Embryonic facial prominence (tissue), 1 donor: ENCODE measurements at regions not wholly inside any gene's neighbourhood (a gene's known extent, or its start where the extent isn't known, plus 50 kb on each side); places are given as distances from the start of the nearest gene placed in this dataset.
"Not testable (repeated sequence)": the region's sequence is repeated elsewhere in the genome, so short reads cannot be mapped to it uniquely, and the experiment has no call there.

Source experiments
- DNase-seq: peaks from one replicate; pipeline ENCODE4 v3.0.0-alpha.2; 2016; ENCODE audit errors: extremely low spot score

- no peak for DNase-seq
Measured at GRCh38 chr12:59405992-59406391, 189.8 kb upstream of the SLC16A7 start.

- no peak for DNase-seq
Measured at GRCh38 chr12:59404109-59404650, 191.6 kb upstream of the SLC16A7 start.

DNA sequence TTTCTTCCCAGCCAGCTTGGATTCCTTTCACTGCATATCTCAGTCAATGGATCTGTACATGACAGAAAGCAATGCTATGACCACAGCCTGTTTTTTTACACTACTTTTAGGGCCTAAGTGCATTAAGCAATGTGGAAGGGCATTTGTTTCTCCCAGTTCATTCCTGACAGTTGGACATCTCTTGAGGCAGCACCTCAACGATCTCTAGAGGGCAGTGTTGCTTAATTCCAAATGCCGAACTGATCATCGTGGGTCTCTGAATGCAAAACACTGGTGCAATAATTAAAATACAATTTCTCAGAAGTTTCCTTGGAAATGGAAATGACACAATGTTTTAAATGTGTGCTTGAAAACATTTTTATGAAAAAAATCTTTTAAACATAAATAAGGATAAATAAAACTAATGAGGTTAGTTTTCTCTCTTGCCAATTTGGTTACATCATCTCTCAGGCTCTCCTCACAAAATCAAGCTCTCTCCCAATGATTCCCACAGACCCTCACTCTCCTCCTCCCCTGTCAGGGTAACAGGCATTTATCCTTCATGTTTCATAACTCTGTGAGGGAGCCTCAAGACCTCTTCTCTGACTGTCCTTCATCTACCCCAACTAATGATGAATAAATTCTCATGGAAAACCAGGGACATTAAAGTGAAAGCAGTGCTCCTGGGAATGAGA, 192.4 kb upstream of the SLC16A7 start:
- DNase-seq, result no peak

DNA sequence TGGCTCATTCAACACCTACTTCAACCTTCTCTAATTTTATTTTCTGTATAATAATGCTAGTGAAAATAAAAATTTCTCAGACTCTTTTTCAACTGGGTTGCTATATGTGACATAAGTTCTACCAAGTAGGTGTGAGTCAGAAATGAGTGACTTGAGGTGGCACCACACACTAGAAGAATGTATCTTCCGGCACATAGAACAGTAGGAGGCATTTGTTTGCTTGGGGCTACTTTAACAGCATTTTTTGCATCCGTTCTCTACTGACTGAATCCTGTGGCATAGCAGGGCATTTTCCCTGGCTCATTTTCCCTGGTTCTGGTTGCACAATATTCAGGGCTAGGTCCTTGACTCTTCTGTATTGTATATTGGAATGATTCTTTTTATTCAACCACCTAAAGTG, 194.0 kb upstream of the SLC16A7 start:
- DNase-seq, result no peak

GRCh38 chr12:59398164-59398563, 197.7 kb upstream of the SLC16A7 start:
- DNase-seq, result no peak

- no peak for DNase-seq
Measured at GRCh38 chr12:59396919-59397318, 198.9 kb upstream of the SLC16A7 start.

DNA sequence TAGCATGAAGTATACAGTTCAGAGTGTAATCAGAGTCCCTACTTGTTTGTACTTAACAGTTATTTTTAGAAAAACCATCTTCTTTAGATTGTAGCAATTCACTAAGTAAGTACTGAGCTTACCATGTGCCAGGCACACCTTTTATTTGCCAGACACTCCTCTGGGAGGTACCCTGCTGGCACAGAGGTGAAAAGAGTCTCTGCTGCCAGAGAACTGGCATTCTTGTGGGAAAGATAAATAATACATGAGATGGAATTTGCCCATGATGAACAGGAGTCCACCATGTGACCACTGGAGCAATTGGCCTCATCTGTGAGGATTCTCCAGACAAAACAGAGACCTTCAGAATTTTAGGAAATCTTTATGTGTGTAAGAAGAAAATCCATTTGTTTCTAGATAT, 199.3 kb upstream of the SLC16A7 start:
- no peak for DNase-seq

GRCh38 chr12:59395310-59395709, 200.5 kb upstream of the SLC16A7 start:
- DNase-seq, result not testable (repeated sequence)

GRCh38 chr12:59393506-59393905, 202.3 kb upstream of the SLC16A7 start:
- DNase-seq, result no peak

DNA sequence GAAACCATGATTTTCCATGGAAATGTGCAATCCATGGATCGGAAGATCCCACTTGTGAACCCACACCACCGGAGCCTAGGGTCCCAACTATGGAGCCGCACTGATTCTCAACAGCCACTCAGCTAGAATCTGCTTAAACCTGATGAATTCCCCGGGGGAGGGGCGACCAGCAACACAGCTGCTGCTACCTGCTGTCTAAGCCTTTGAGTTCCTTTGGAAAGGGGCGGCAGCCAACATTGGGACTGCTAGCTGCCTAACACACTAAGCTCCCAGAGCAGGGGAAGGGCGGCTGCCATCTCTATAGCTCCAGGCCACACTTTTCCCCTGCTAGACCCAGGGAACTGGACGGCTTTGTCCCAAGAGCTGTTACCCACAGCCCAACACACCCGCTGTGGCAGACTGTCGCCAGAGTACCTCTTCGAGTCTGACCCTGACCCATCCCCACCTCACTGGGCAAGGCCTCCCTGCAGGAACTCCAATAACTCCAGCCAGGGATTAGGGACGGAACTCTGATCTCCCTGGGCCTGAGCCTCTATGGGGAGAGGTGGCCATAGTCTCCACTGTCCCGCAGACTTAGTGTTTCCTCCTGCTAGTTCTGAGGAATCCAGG, 205.8 kb upstream of the SLC16A7 start:
- DNase-seq, result no peak

DNA sequence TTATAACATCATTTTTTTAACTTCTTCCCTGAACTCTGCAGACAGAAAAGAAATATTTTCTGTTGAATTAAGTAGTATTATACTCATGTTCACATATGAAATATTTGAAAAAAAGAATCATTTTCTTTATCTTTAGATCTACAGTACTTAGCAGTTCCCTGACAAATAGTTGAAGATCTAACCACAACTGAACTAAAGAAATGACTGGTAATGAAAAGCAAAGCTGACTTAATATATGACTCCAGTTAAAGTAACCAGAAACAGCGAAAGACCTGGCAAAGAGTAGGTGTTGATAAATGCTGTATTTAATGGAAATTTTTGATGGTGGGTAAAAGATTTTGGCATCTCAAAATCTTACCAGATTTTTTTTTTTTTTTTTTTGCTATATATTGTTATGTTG, 207.1 kb upstream of the SLC16A7 start:
- DNase-seq, result no peak

DNA sequence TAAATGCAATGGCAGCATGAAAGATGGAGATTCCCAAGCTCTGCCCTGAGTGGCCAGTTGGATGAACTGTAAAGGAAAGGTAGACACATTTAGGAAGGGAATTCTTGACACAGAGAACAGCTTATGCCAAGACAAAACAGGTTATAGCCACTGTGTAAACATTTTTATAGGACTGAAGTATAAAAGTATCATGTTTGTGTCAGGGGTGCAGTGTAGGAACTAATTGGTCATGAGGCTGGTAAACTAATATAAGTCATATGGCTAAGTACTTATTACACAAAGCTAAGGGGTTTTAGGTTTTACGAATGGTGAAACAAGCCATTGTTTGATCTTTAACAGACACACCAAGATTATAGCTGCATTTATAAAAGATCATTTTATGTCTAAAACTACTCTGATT, 207.7 kb upstream of the SLC16A7 start:
- no peak for DNase-seq

- no peak for DNase-seq
Measured at GRCh38 chr12:59386236-59386635, 209.6 kb upstream of the SLC16A7 start.

- no peak for DNase-seq
Measured at GRCh38 chr12:59383079-59383822, 212.6 kb upstream of the SLC16A7 start.

DNA sequence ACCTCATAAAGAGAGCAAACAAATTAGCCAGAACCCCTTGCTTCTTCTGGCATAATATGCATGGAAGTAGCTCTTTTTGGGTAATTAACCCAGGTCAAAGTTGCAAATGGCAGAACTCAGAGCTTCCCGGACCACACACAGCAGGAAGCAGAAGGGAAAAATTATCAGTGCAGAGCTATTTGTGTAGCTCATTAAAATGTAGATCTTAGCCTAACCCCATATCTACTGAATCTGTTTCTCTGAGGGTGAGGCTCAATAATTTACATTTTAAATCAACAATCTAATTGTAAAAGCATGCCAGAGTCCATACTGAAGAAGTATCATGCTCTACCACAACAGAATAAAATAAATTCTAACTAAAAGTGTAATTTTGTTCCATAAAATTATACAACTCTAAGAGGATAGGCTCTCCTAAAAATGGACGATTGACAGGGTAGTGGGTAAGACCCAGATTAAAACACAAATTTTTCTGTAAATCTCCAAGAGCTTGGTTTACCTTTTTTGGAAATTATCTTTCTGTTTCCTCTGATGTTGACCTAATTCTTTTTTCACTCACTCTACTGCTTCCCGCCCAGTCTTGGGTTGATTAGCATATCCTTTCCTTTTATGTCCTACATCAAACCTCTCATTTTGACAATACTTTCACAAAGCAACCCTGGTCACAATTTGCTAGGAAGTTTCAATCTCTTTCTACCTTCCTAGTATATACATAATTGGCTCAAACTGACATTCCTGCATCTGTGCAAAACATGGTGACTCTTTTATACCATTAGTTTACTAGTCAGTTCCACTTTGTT, 213.3 kb upstream of the SLC16A7 start:
- no peak for DNase-seq

DNA sequence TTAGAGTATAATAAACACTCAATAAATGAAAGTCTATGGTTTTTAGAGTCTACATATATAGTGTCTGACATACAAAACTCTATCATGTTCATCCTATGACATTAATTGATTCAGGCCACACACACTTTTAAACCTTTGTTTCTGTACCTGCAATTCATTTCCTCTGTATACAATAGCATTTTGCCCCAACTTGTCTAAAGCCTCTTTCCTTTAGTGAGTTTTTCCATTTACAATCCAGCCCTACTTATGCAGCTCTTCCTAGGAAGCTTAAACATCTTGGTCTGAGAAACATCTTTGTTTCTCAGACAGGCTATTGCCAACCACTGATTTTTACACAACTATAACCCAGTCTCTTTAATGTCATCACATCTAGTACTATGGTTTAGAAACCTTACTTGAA, 214.7 kb upstream of the SLC16A7 start:
- no peak for DNase-seq

DNA sequence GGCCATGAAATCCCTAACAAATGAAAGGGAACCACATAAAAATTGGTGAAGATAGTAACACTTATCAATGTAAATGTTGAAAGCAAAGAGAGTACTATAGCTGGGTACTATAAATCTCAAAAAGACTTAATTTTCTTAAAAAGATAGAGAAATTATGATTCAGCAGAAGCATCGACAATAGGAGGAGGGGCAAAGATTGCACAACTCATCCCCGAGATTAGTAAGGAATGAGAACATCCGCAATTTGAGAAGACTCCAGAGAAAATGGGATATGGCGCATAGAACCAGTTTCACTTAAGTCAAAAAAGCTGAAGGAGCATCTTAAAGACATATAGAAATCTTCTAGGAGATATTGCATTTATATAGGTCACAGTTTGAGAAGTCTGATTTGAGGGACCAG, 220.2 kb upstream of the SLC16A7 start:
- no peak for DNase-seq

GRCh38 chr12:59374783-59375182, 221.0 kb upstream of the SLC16A7 start:
- DNase-seq, result no peak

- no peak for DNase-seq
Measured at GRCh38 chr12:59372956-59373355, 222.9 kb upstream of the SLC16A7 start.

DNA sequence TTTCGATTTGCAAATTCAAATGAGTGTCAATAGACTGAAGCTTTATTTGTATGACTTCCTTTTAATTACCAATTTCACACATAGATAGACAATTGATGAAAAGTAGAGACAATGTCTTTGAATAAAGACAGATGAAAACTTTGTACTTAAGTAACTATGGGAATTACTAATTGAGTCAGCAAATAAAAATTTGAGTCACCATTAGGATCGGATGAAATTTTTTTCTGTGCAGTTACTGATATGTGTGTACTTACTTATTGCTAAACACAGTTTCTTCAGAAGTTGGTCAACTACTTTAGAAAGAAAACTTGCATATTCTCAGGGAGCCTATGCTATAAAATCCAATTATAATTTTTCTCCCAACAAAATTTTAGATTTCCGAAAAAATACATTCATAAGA, 224.9 kb upstream of the SLC16A7 start:
- no peak for DNase-seq

GRCh38 chr12:59365133-59365532, 230.7 kb upstream of the SLC16A7 start:
- DNase-seq, result no peak

GRCh38 chr12:59357811-59358210, 238.0 kb upstream of the SLC16A7 start:
- DNase-seq, result no peak
